Ascending aorta (tissue), 2 donors: ENCODE measurements at regions not wholly inside any gene's neighbourhood (a gene's known extent, or its start where the extent isn't known, plus 50 kb on each side); places are given as distances from the start of the nearest gene placed in this dataset.

Experiments used
- DNase-seq, 2 donors: peaks; one replicate each; pipeline ENCODE4 v3.0.0-alpha.2; 2019; ENCODE audit warnings: low spot score in 2 of 2
- H3K27ac ChIP-seq, 2 donors: fragments of 200-600 bp; sonication (generic); one replicate each; pipeline ENCODE4 v1.5.1; 2016 to 2017; ENCODE audit warnings: mild to moderate bottlenecking in 1 of 2
- H3K27me3 ChIP-seq: fragments of 200-600 bp; sonication (generic); one replicate; pipeline ENCODE4 v1.5.1; 2017
- H3K36me3 ChIP-seq, 2 donors: fragments of 200-600 bp; sonication (generic); one replicate each; pipeline ENCODE4 v1.5.1; 2016
- H3K4me1 ChIP-seq, 2 donors: fragments of 200-600 bp; sonication (generic); one replicate each; pipeline ENCODE4 v1.5.1; 2016 to 2017; ENCODE audit warnings: mild to moderate bottlenecking in 1 of 2
- H3K4me3 ChIP-seq, 2 donors: fragments of 200-600 bp; sonication (generic); one replicate each; pipeline ENCODE4 v1.5.1; 2016 to 2017; ENCODE audit warnings: mild to moderate bottlenecking in 1 of 2
- H3K9me3 ChIP-seq, 2 donors: fragments of 200-600 bp; sonication (generic); one replicate each; pipeline ENCODE4 v1.5.1; 2016
- CTCF ChIP-seq, 3 experiments: fragments of 200-600 bp in 2 of 3; fragments of 450-650 bp in 1 of 3; sonication (generic) in 2 of 3; IDR thresholded peaks; one replicate each; pipeline ENCODE4 v1.5.1; 2016 to 2019; ENCODE audit warnings: antibody characterized with exemption in 3 of 3, mild to moderate bottlenecking in 1 of 3, moderate library complexity in 1 of 3
- intact Hi-C: fragments of 100-400 bp; cut with DNase I; formaldehyde crosslinking; loops from one replicate; pipeline ENCODE4 v1.15.1; 2023

GRCh38 chr22:48575618-48576332 lies 1251.9 kb downstream of the BRD1 start:
- intact Hi-C loops: loop anchor here (1.0 to 10.0 kb wide), 5 partner anchors 369 to 1252 kb away; partner anchors contain the start of gene BRD1
- H3K27ac ChIP-seq: peak overlapping the region in 1 of 2 donors; percentile 78
- H3K9me3 ChIP-seq: no peaks in the 10 kb centered on the region
- no peaks in the 10 kb centered on the region for H3K36me3 ChIP-seq
- H3K27me3 ChIP-seq: no peaks in the 10 kb centered on the region
- TF ChIP-seq CTCF (IDR thresholded peaks at IDR 0.05): no peak
- no peak for DNase-seq
- H3K4me3 ChIP-seq: peak overlapping the region; percentile 47 to 89
- peaks cover 0 to 25% of the 10 kb centered on the region in 2 donors for H3K4me1 ChIP-seq

GRCh38 chr22:48574776-48575617 lies 1252.7 kb downstream of the BRD1 start:
- no peaks in the 10 kb centered on the region for H3K36me3 ChIP-seq
- H3K27ac ChIP-seq: no peak overlapping the region
- H3K4me1 ChIP-seq: peaks cover 0 to 24% of the 10 kb centered on the region in 2 donors
- H3K27me3 ChIP-seq: no peaks in the 10 kb centered on the region
- no peak for DNase-seq
- intact Hi-C loops: loop anchor here (1.0 to 10.0 kb wide), 5 partner anchors 370 to 1252 kb away; partner anchors contain the start of gene BRD1
- peak; percentile 58 to 71 (median 66) for TF ChIP-seq CTCF (IDR thresholded peaks at IDR 0.05)
- H3K4me3 ChIP-seq: peak overlapping the region in 1 of 2 donors; percentile 33
- peaks cover 0 to 4% of the 10 kb centered on the region in 2 donors for H3K9me3 ChIP-seq

GRCh38 chr22:48573766-48574165 lies 1253.9 kb downstream of the BRD1 start:
- Histone ChIP-seq H3K36me3 (no peaks in the 10 kb centered on the region), H3K27me3 (no peaks in the 10 kb centered on the region), H3K4me1 (peaks cover 0 to 17% of the 10 kb centered on the region in 2 donors), H3K9me3 (peaks cover 0 to 6% of the 10 kb centered on the region in 2 donors), H3K27ac (no peak overlapping the region), H3K4me3 (no peak overlapping the region)
- no peak for DNase-seq
- intact Hi-C loops: loop anchor here (10.0 kb wide), 1 partner anchor 371 kb away; no protein-coding TSS in a partner anchor
- no peak for TF ChIP-seq CTCF (IDR thresholded peaks at IDR 0.05)

- no peak for DNase-seq
- no peaks in the 10 kb centered on the region for H3K36me3 ChIP-seq
- peaks cover 0 to 6% of the 10 kb centered on the region in 2 donors for H3K9me3 ChIP-seq
- no peak for TF ChIP-seq CTCF (IDR thresholded peaks at IDR 0.05)
- H3K27me3 ChIP-seq: no peaks in the 10 kb centered on the region
- no peak overlapping the region for H3K4me3 ChIP-seq
- H3K27ac ChIP-seq: no peak overlapping the region
- intact Hi-C loops: loop anchor here (10.0 kb wide), 1 partner anchor 372 kb away; no protein-coding TSS in a partner anchor
- H3K4me1 ChIP-seq: peaks cover 0 to 9% of the 10 kb centered on the region in 2 donors
Measured at GRCh38 chr22:48572951-48573350, 1254.7 kb downstream of the BRD1 start.

GRCh38 chr22:48570912-48571311 lies 1256.8 kb downstream of the BRD1 start:
- Histone ChIP-seq H3K36me3 (no peaks in the 10 kb centered on the region), H3K4me3 (no peak overlapping the region), H3K27me3 (no peaks in the 10 kb centered on the region), H3K27ac (no peak overlapping the region), H3K9me3 (peaks cover 0 to 6% of the 10 kb centered on the region in 2 donors), H3K4me1 (no peaks in the 10 kb centered on the region)
- intact Hi-C loops: loop anchor here (10.0 kb wide), 1 partner anchor 374 kb away; no protein-coding TSS in a partner anchor
- TF ChIP-seq CTCF (IDR thresholded peaks at IDR 0.05): no peak
- no peak for DNase-seq
